HG02610 (cell line): ENCODE measurements at regions not wholly inside any gene's neighbourhood (a gene's known extent, or its start where the extent isn't known, plus 50 kb on each side); places are given as distances from the start of the nearest gene placed in this dataset.
"Not testable (repeated sequence)": the region's sequence is repeated elsewhere in the genome, so short reads cannot be mapped to it uniquely, and the experiment has no call there.

ENCODE experiments used
- ATAC-seq: cut with Tn5 transposase; IDR thresholded peaks from one replicate; pipeline ENCODE4 v1.9.1; 2021; ENCODE audit warnings: mild to moderate bottlenecking, moderate library complexity; ENCODE audit not compliant: unreplicated experiment

DNA sequence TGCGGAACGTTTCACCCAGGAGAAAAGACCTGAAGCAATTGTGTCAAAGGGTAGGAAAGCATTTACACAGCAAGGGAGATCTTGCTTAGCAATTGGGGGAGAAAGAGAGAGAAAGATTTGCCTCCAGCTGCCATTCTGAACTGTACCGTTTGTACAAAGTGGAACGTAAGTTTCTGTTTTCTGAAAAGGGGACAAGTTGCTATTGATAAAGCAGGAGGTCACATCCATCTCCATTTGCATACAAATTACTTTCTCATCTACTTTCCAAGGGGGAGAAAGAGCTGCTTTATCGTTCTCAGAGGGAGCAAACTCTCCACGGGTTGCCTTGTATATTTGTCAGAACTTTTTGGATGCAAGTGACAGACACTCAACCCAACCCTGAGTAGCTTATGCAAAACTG lies 92.0 kb upstream of the CARD11 start:
- no peak for ATAC-seq

DNA sequence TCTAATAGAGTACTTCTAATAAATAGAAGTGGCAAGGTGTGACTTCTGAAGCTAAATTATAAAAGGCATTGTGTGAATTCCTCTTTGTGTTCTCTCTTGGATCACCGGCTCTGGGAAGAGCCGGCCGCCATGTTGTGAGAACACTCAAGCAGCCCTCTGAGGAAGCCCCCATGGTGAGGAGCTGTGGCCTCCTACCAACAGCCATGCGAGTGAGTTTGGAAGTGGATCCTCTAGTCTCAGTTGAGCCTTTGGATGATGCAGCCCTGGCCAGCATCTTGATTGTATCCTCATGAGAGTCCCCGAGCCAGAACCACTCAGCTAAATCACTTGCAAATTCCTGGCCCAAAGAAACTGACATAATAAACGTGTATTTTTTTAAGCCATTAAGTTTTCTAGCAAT lies 94.5 kb upstream of the CARD11 start:
- no peak for ATAC-seq

DNA sequence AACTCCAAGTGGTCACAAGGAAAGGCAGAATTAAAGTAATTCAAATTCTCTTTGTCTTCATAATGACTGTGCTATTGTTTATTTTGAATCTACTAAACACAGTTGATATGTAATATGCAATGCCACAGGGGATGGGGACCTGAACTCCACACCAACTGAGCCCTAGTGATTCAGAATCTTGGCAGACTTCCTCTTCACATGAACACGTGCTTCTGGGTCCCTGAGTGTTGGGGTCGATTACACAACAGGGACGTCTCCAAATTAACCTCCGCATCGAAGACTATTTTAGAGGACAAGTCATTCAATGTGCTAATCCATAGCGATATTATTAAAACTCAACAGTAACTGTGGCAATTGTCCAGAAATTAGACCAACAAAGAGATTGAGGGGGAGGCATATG lies 95.3 kb upstream of the CARD11 start:
- ATAC-seq: no peak

DNA sequence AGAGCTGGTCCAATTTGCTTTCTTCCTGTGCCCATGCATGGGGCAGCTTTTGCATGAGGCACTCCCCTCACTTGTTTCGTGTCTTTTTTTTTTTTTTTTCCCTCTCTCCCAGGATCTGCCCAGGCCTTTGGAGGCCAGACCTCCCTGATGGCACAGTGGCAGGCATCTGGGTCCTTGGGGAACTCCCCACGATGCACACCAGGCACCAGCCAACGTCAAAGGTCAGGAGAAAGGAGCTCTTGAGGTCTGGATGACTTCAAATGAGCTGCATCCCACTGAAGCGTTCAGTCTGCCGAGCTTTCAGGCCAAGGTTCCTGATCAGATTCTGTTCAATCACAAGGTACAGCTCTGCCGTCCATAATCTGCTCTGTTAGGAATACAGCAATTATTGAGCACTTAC lies 97.2 kb upstream of the CARD11 start:
- ATAC-seq: no peak

GRCh38 chr7:3141326-3141725 lies 97.7 kb upstream of the CARD11 start:
- no peak for ATAC-seq

- ATAC-seq: no peak
These were observed 100.5 kb upstream of the CARD11 start for GRCh38 chr7:3143869-3144775.

GRCh38 chr7:3144776-3145125 lies 101.1 kb upstream of the CARD11 start:
- ATAC-seq: not testable (repeated sequence)

DNA sequence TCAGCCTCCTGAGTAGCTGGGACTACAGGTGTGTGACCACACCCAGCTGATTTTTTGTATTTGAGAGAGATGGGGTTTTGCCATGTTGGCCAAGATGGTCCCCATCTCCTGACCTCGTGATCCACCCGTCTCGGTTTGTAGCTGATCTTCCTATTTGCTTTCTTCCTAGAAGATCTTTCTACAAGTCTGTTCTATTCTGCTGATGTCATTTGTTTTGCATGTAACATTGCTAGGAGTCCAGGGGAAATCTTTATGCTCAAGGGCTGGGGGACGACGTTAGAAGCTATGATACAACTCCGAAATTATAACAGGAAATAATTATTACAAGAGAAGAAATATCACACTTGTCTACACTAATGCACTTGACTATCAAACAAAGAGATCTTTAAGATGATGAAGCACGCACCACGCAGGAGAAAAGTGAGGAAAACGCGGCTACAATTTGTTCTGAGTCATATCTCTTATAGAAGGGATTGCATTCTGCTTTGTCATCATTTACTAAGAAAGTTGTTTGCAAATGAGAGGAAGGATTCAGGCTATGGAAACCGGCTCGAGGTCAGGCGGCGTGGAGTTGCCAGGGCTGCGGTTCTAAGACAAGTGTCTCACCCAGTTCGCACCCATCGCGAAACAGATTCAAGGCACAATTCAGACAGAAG lies 103.0 kb upstream of the CARD11 start:
- ATAC-seq: no peak

DNA sequence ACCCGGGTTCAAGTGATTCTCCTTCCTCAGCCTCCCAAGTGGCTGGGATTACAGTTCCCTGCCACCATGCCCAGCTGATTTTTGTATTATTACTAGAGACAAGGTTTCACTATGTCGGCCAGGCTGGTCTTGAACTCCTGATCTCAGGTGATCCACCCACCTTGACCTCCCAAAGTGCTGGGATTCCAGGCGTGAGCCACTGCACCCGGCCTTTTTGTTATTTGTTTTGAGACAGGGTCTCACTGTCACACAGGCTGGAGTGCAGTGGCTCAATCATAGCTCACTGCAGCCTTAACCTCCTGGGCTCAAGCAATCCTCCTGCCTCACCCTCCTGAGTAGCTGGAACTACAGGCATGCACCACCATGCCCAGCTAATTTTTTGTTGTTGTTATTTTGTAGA lies 104.8 kb upstream of the CARD11 start:
- ATAC-seq: not testable (repeated sequence)

GRCh38 chr7:3149231-3149995 lies 105.7 kb upstream of the CARD11 start:
- ATAC-seq: no peak

GRCh38 chr7:3150027-3150426 lies 106.4 kb upstream of the CARD11 start:
- no peak for ATAC-seq

DNA sequence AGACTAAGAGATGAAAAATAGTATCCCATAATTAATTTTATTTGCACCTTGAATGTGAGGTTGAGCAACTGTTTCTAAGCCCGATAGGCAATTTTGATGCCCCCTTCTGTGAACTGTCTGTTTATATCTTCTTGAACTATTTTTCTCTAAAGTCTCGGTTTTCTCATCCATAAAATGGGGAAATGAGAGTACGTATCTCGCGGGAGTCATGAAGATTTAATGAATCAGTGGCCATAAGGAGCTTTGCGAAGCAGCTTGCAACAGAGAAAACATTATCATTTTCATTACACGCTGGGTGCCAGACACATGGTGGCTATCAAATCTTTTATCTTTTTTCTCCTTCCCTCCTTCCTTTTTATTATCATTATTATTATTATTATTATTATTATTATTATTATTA lies 108.1 kb upstream of the CARD11 start:
- no peak for ATAC-seq

DNA sequence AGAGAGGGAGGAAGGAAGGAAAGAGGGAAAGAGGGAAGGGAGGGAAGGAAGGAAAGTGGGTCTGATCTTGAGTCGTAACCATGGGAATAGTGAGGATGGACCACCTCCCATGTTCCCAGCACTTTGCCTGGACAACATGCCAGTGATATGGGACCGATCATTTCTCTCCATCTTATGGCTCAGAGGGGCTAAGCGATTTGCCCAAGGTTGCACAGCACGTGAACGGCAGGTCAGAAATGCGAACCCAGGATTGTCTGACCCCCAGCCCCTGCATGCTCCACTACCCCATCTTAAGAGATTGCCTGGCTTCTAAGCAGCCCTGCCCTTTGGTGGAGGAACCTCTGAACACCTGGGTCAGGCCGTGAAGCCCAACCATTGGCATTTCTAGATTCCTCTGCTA lies 109.0 kb upstream of the CARD11 start:
- ATAC-seq: no peak

DNA sequence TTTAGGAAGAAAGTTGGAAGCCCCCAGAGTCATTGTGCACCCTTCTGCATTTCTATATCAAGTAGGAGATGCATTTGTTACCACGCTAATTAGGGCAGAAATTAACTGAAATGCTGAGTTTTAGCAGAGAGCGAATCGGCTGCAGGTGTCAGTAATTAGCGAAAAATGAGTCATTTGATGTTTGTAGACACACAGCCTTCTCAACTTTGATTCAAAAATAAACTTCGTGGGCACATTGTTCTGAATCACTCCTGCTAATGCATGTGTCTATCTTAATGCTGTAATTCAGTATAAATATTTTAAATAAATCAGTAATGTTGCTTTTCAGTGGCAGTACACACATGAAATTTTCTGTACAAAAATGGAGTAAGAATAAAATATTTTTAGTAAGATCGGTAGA lies 109.5 kb upstream of the CARD11 start:
- ATAC-seq: no peak

DNA sequence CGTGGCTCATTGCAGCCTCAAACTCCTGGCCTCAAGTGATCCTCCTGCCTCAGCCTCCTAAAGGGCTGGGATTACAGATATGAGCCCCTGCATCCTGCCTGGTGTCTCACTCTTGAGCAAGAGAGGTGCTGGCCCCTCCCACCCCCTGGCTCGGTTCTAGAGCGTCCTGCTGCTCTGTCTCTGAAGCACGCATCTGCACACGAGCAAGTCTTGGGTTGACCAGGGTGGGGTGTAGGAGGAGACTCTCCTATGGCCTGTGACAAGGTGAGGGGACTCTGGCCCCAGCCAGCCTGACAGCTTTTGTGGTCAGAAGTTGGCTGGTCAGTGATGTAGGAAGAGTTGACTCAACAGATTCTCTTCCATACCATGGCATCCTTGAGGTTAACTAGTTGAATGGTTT lies 110.7 kb upstream of the CARD11 start:
- ATAC-seq: no peak

DNA sequence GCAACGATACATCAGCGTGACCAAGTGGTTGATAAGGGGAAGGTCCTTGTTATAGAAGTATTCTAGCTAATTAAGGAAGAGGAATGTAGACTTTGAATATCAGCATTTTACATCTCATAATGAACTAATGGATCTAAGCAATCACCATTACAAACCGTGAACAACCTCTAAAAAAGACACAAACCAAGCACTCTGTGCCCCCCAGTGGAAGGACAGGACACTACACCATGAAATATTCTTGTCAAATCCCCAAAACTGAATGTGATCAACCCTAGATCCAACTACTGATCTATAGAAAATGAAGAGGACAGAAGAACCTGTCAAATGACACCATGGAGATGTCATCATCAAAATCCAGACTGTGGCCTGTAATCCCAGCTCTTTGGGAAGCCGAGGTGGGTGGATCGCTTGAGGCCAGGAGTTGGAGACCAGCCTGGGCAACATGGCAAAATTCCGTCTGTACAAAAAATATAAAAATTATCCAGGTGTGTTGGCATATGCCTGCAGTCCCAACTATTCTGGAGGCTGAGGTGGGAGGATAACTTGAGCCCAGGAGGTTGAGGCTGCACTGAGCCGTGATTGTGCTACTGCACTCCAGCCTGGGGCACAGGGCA lies 111.3 kb upstream of the CARD11 start:
- ATAC-seq: no peak

DNA sequence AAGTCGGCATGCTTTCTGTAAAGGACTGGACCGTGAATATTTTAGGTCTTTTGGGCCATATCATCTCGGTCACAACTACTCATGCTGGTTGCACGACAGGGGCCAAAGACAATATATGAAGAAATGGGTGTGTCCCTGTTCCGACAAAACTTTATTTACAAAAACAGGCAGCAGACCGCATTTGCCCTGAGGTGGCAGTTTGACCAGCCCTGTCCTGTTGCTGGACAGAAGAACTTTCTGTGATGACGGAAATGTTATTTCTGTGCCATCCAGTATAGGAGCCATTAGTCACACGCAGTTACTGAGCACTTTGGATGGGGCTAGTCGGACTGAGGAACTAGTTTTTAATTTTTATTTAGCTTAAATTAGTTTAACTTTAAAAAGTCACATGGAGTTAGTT lies 112.8 kb upstream of the CARD11 start:
- ATAC-seq: no peak

GRCh38 chr7:3157566-3158287 lies 114.1 kb upstream of the CARD11 start:
- no peak for ATAC-seq

DNA sequence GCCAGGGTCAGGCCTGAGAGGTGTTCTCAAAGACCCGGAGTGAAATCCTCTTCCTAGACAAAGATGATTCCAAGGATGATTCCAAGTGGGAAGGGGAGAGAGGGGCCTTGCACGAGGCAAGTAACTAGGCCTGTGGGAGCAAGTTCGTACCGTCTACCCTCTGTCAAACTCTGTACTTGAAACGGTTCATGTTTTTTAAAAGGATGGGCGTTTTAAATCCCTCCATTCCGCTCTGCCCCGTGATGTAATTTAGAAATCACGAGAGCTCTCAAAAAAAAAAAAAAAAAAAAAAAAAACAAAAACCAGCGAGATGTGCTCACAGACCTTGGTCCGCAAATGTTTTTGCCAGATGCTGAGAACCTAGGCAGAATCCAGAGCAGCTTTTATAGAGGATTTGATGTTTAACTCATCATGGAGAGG lies 114.7 kb upstream of the CARD11 start:
- no peak for ATAC-seq

GRCh38 chr7:3159039-3159438 lies 115.4 kb upstream of the CARD11 start:
- ATAC-seq: no peak

GRCh38 chr7:3159445-3159844 lies 115.8 kb upstream of the CARD11 start:
- no peak for ATAC-seq
